GM23338 (cell line): ENCODE measurements at regions not wholly inside any gene's neighbourhood (a gene's known extent, or its start where the extent isn't known, plus 50 kb on each side); places are given as distances from the start of the nearest gene placed in this dataset.

Experiments
- ATAC-seq: fragments of 200-7000 bp; cut with Tn5 transposase; 3 replicates; pipeline ENCODE4 v1.9.1; 2020
- DNase-seq: peaks from one replicate; pipeline ENCODE4 v3.0.0-alpha.2; 2015; ENCODE audit warnings: low spot score
- H2AFZ ChIP-seq: fragments of 200-600 bp; sonication (generic); 2 replicates; pipeline ENCODE4 v1.8.0; 2016; ENCODE audit warnings: antibody characterized with exemption, mild to moderate bottlenecking, moderate library complexity
- H3F3A ChIP-seq: fragments of 200-600 bp; sonication (generic); replicated peaks from 2 replicates; pipeline ENCODE4 v1.8.0; 2017; ENCODE audit warnings: antibody characterized with exemption, mixed run types, low read depth
- H3K27ac ChIP-seq: fragments of 200-600 bp; sonication (generic); 2 replicates; pipeline ENCODE4 v1.6.1; 2016; ENCODE audit warnings: low read depth
- H3K27me3 ChIP-seq: fragments of 200-600 bp; sonication (generic); 2 replicates; pipeline ENCODE4 v1.8.0; 2016; ENCODE audit warnings: mild to moderate bottlenecking, mixed run types, moderate library complexity; ENCODE audit not compliant: insufficient read depth
- H3K36me3 ChIP-seq: fragments of 200-600 bp; sonication (generic); 2 replicates; pipeline ENCODE4 v1.8.0; 2016; ENCODE audit warnings: mild to moderate bottlenecking; ENCODE audit not compliant: insufficient read depth
- H3K4me1 ChIP-seq: fragments of 200-600 bp; sonication (generic); 2 replicates; pipeline ENCODE4 v1.8.0; 2016; ENCODE audit warnings: mild to moderate bottlenecking, moderate library complexity; ENCODE audit not compliant: insufficient read depth
- H3K4me2 ChIP-seq: fragments of 200-600 bp; sonication (generic); 2 replicates; pipeline ENCODE4 v1.7.1; 2017; ENCODE audit warnings: mixed run types
- H3K4me3 ChIP-seq: fragments of 200-600 bp; sonication (generic); 2 replicates; pipeline ENCODE4 v1.6.1; 2016; ENCODE audit warnings: mixed run types
- H3K79me2 ChIP-seq: fragments of 200-600 bp; sonication (generic); replicated peaks from 2 replicates; pipeline ENCODE4 v1.8.0; 2017; ENCODE audit warnings: mild to moderate bottlenecking; ENCODE audit not compliant: insufficient read depth
- H3K9me2 ChIP-seq: fragments of 200-600 bp; sonication (generic); 2 replicates; pipeline ENCODE4 v1.8.0; 2017; ENCODE audit not compliant: insufficient read depth
- H4K20me1 ChIP-seq: fragments of 200-600 bp; sonication (generic); replicated peaks from 2 replicates; pipeline ENCODE4 v1.8.0; 2017; ENCODE audit warnings: mild to moderate bottlenecking; ENCODE audit not compliant: insufficient read depth
- H3K27ac Mint-ChIP-seq: 2 replicates; pipeline ENCODE4 v1.8.0; 2020; ENCODE audit warnings: inconsistent platforms, mild to moderate bottlenecking, moderate library complexity, mixed read lengths
- H3K27me3 Mint-ChIP-seq: 3 replicates; pipeline ENCODE4 v1.8.0; 2022; ENCODE audit warnings: low read depth, mild to moderate bottlenecking, moderate library complexity, mixed read lengths, inconsistent platforms; ENCODE audit not compliant: insufficient read depth, poor library complexity
- H3K36me3 Mint-ChIP-seq: 3 replicates; pipeline ENCODE4 v1.8.0; 2021; ENCODE audit warnings: low read depth, mild to moderate bottlenecking, inconsistent platforms, moderate library complexity, mixed read lengths
- H3K4me1 Mint-ChIP-seq: 3 replicates; pipeline ENCODE4 v1.8.0; 2020; ENCODE audit warnings: mild to moderate bottlenecking, inconsistent platforms, mixed read lengths
- H3K4me3 Mint-ChIP-seq: 3 replicates; pipeline ENCODE4 v1.8.0; 2021; ENCODE audit warnings: moderate library complexity, mild to moderate bottlenecking, inconsistent platforms, mixed read lengths
- H3K9me3 Mint-ChIP-seq: 3 replicates; pipeline ENCODE4 v1.8.0; 2020; ENCODE audit warnings: moderate library complexity, mild to moderate bottlenecking, inconsistent platforms, mixed read lengths
- CREB1 ChIP-seq: fragments of 250-450 bp; sonication (Bioruptor Pico); IDR thresholded peaks from 2 replicates; pipeline ENCODE4 v1.5.0; 2020; ENCODE audit warnings: low read depth, mild to moderate bottlenecking, moderate library complexity
- CTCF ChIP-seq, 2 experiments: fragments of 200-600 bp in 1 of 2; sonication (generic) in 1 of 2; conservative IDR thresholded peaks; 2 replicates each; pipeline versions ENCODE4 v1.5.1 to v1.6.1; 2016 to 2017; ENCODE audit warnings: antibody characterized with exemption in 2 of 2, low read depth in 2 of 2, mild to moderate bottlenecking in 2 of 2, moderate library complexity in 1 of 2
- ETS1 ChIP-seq: IDR thresholded peaks from 2 replicates; pipeline ENCODE4 v1.6.1; 2016; ENCODE audit warnings: antibody characterized with exemption
- EZH2 ChIP-seq: fragments of 200-600 bp; sonication (generic); IDR thresholded peaks from one replicate; pipeline ENCODE4 v1.8.0; 2017; ENCODE audit warnings: antibody characterized with exemption, mild to moderate bottlenecking, low read depth; ENCODE audit not compliant: unreplicated experiment
- EZH2phosphoT487 ChIP-seq: fragments of 200-600 bp; sonication (generic); IDR thresholded peaks from one replicate; pipeline ENCODE4 v1.8.1; 2018; ENCODE audit warnings: antibody characterized with exemption; ENCODE audit not compliant: unreplicated experiment
- JUNB ChIP-seq: IDR thresholded peaks from one replicate; pipeline ENCODE4 v1.6.1; 2016; ENCODE audit warnings: antibody characterized with exemption; ENCODE audit not compliant: unreplicated experiment
- NANOG ChIP-seq: IDR thresholded peaks from 2 replicates; pipeline ENCODE4 v1.6.1; 2016; ENCODE audit warnings: antibody characterized with exemption, borderline replicate concordance
- POLR2AphosphoS5 ChIP-seq: IDR thresholded peaks from 2 replicates; pipeline ENCODE4 v1.6.1; 2016; ENCODE audit warnings: antibody characterized with exemption, low read depth
- REST ChIP-seq: IDR thresholded peaks from one replicate; pipeline ENCODE4 v1.6.1; 2018; ENCODE audit warnings: antibody characterized with exemption; ENCODE audit not compliant: unreplicated experiment
- STAT1 ChIP-seq: IDR thresholded peaks from one replicate; pipeline ENCODE4 v1.6.1; 2016; ENCODE audit warnings: antibody characterized with exemption; ENCODE audit not compliant: unreplicated experiment
- ZNF114 ChIP-seq: fragments of 250-450 bp; sonication (Bioruptor Pico); IDR thresholded peaks from 2 replicates; pipeline ENCODE4 v1.5.0; 2020; ENCODE audit warnings: mild to moderate bottlenecking, moderate library complexity
- ZNF331 ChIP-seq: fragments of 250-450 bp; sonication (Bioruptor Pico); IDR thresholded peaks from 2 replicates; pipeline ENCODE4 v1.5.0; 2020; ENCODE audit warnings: low read depth, mild to moderate bottlenecking, moderate library complexity
- ZNF462 ChIP-seq: fragments of 250-450 bp; sonication (Bioruptor Pico); IDR thresholded peaks from 2 replicates; pipeline ENCODE4 v1.5.0; 2020; ENCODE audit warnings: mild to moderate bottlenecking, moderate library complexity

- Mint-ChIP-seq H3K27me3 (peaks cover 2% of the 10 kb centered on the region), H3K9me3 (no peaks in the 10 kb centered on the region), H3K4me1 (peaks cover 4% of the 10 kb centered on the region), H3K36me3 (no peaks in the 10 kb centered on the region), H3K4me3 (no peak overlapping the region), H3K27ac (no peak overlapping the region)
- TF ChIP-seq STAT1 (no peak), ZNF462 (CRISPR knock-in tag) (no peak), NANOG (no peak), POLR2AphosphoS5 (no peak), ZNF114 (no peak), EZH2phosphoT487 (no peak), EZH2 (no peak), ZNF331 (CRISPR knock-in tag) (no peak), JUNB (no peak), CREB1 (CRISPR knock-in tag) (no peak), REST (no peak), ETS1 (no peak), CTCF (conservative IDR thresholded peaks at IDR 0.05; ENCODE audit: low read depth in 2 of 2) (no peak)
- H3K27me3 ChIP-seq: no peaks in the 10 kb centered on the region
- DNase-seq: no peak
- no peak overlapping the region for H3K27ac ChIP-seq
- no peaks in the 10 kb centered on the region for H4K20me1 ChIP-seq
- H3K4me2 ChIP-seq: no peak overlapping the region
- H3K4me3 ChIP-seq: no peak overlapping the region
- H3K36me3 ChIP-seq: no peaks in the 10 kb centered on the region
- no peak for ATAC-seq
- H3K4me1 ChIP-seq: peaks cover 5% of the 10 kb centered on the region
- H3F3A ChIP-seq: no peaks in the 10 kb centered on the region
- no peak overlapping the region for H2AFZ ChIP-seq
- no peaks in the 10 kb centered on the region for H3K9me2 ChIP-seq
- H3K79me2 ChIP-seq: no peaks in the 10 kb centered on the region
Measured at GRCh38 chr7:92987095-92987494, 130.7 kb downstream of the SAMD9 start.
